Activated CD4-positive, alpha-beta T cell treated with anti-CD3 and anti-CD28 coated beads, Interleukin-2, amount 10 ng/mL, durations not matched to agents 24 days and 14 days (primary cell): ENCODE measurements at regions not wholly inside any gene's neighbourhood (a gene's known extent, or its start where the extent isn't known, plus 50 kb on each side); places are given as distances from the start of the nearest gene placed in this dataset.
"Not testable (repeated sequence)": the region's sequence is repeated elsewhere in the genome, so short reads cannot be mapped to it uniquely, and the experiment has no call there.

Source experiments
- DNase-seq: peaks from one replicate; pipeline ENCODE4 v3.0.0; 2022
- H3K27ac Mint-ChIP-seq: one replicate; pipeline ENCODE4 v1.8.0; 2022; ENCODE audit warnings: mild to moderate bottlenecking, mixed read lengths
- H3K27me3 Mint-ChIP-seq: one replicate; pipeline ENCODE4 v1.8.0; 2022; ENCODE audit warnings: mixed read lengths
- H3K36me3 Mint-ChIP-seq: one replicate; pipeline ENCODE4 v1.8.0; 2022; ENCODE audit warnings: low read depth, mild to moderate bottlenecking, mixed read lengths
- H3K4me1 Mint-ChIP-seq: one replicate; pipeline ENCODE4 v1.8.0; 2021; ENCODE audit warnings: mixed read lengths
- H3K4me3 Mint-ChIP-seq: one replicate; pipeline ENCODE4 v1.8.0; 2022; ENCODE audit warnings: mild to moderate bottlenecking, moderate library complexity, mixed read lengths
- H3K9me3 Mint-ChIP-seq: one replicate; pipeline ENCODE4 v1.8.0; 2021; ENCODE audit warnings: mixed read lengths
- intact Hi-C: fragments of 100-400 bp; cut with micrococcal nuclease; formaldehyde crosslinking; loops from one replicate; pipeline ENCODE4 v1.15.1; 2023

DNA sequence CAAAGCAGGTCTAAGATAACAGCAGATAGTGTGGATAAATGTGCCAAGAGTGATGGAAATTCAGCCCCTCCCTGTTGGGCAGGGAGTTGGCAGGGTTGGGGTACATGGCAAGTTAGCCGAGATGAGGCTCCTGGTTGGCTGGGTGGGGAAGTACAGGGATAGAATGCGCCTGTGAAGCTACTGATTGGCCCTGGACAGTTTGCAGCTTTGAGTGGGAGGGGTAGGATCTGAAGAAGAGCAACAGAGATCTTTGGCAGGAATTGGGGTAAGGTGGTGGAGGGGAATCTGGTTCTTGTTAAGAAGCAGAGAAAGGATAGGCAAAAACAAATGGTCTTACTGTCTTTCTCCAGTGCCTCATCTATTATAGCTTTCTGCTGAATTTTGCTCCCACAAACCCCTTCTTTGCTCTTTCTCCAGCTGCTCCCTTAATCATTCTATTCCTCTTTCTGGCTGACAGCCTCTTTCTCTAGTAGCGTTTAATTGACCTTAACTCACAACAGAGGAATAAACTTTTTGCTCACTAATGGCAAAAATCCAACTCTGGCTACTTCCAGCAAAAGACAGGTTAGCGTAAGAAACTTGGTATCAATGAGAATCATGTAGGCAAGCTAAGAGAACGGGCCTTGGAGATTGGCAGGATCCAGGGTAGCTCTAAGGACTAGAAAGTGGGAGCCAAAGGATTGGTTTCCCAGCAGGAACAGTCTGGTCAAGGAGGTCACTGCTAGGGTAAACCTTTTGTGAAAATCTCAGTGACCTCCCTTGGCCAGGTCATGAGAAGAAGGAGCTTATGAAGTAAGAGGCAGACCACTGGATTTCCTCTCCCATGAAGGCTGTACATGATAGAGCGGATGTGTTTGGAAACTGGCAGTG lies 86.3 kb upstream of the CARMIL1 start:
- Mint-ChIP-seq H3K9me3 (peaks cover 8% of the 10 kb centered on the region), H3K27ac (no peak overlapping the region), H3K36me3 (no peaks in the 10 kb centered on the region), H3K27me3 (peaks cover 19% of the 10 kb centered on the region), H3K4me3 (no peak overlapping the region), H3K4me1 (no peaks in the 10 kb centered on the region)
- DNase-seq = no peak
- intact Hi-C loops = no loop called here

DNA sequence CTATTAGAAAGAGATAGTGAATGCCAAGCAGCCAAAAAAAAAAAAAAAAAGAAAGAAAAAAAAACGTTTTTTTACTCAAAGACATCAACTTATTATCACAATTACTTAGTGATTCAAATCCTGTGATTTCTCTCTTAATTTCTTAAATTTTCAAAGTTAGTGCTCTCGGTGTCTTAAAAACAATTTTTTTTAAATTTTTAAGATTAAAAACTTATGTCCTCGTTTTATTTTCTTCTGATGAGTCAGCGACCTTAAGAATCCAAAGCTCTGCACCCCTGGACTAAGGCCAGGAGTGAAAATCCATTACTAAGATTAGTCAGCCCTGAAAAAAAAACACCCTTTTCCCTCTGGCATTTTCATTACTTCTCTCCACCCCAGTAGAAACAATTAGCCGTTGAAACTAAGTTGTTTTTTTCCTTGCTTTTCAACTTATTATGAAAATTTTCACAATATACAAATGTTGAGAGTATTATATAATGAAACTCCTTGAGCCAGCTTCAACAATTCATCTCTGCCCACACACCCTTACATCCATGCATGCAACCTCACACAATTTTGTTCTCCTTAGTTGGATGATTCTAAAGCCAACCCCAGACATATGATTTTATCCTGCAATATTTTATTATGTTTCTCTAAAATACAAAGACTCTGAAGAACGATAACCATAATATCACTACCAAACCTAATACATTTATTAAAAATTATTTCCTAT lies 85.6 kb upstream of the CARMIL1 start:
- DNase-seq = no peak
- no peaks in the 10 kb centered on the region for H3K4me1 Mint-ChIP-seq
- intact Hi-C loops = no loop called here
- H3K27ac Mint-ChIP-seq = no peak overlapping the region
- H3K27me3 Mint-ChIP-seq = peaks cover 16% of the 10 kb centered on the region
- H3K36me3 Mint-ChIP-seq = no peaks in the 10 kb centered on the region
- H3K9me3 Mint-ChIP-seq = peaks cover 9% of the 10 kb centered on the region
- no peak overlapping the region for H3K4me3 Mint-ChIP-seq

- no peaks in the 10 kb centered on the region for H3K36me3 Mint-ChIP-seq
- peaks cover 13% of the 10 kb centered on the region for H3K27me3 Mint-ChIP-seq
- intact Hi-C loops = no loop called here
- DNase-seq = no peak
- peaks cover 9% of the 10 kb centered on the region for H3K9me3 Mint-ChIP-seq
- no peaks in the 10 kb centered on the region for H3K4me1 Mint-ChIP-seq
- H3K27ac Mint-ChIP-seq = no peak overlapping the region
- H3K4me3 Mint-ChIP-seq = no peak overlapping the region
These were observed 84.9 kb upstream of the CARMIL1 start for GRCh38 chr6:25194172-25194678.

DNA sequence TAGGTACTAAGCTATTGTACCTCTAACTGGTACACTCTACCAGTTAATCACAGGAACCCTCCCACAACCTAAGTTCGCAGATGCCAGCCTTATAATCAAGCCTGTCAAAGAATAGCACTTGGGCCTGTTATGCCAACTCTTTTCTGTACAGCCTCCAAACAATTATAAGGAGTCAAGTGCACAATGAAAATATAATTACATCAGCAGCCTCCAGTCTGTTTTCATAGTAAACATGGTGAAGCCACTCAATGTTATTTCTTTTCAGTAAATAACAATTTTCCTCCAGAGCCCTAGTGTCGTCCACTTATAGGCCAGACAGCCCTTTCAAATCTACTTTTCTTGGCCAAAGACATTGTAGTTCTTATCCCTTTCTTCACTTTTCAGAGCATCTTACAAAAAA lies 82.7 kb upstream of the CARMIL1 start:
- Mint-ChIP-seq H3K36me3 (no peaks in the 10 kb centered on the region), H3K4me3 (no peak overlapping the region), H3K27me3 (peaks cover 12% of the 10 kb centered on the region), H3K4me1 (no peaks in the 10 kb centered on the region), H3K9me3 (peaks cover 9% of the 10 kb centered on the region), H3K27ac (no peak overlapping the region)
- DNase-seq = no peak
- intact Hi-C loops = no loop called here

- H3K27ac Mint-ChIP-seq = no peak overlapping the region
- H3K36me3 Mint-ChIP-seq = no peaks in the 10 kb centered on the region
- no peaks in the 10 kb centered on the region for H3K4me1 Mint-ChIP-seq
- H3K9me3 Mint-ChIP-seq = peaks cover 9% of the 10 kb centered on the region
- no peak overlapping the region for H3K4me3 Mint-ChIP-seq
- H3K27me3 Mint-ChIP-seq = peaks cover 11% of the 10 kb centered on the region
- no peak for DNase-seq
- intact Hi-C loops = no loop called here
These were observed 82.1 kb upstream of the CARMIL1 start for GRCh38 chr6:25197111-25197510.

DNA sequence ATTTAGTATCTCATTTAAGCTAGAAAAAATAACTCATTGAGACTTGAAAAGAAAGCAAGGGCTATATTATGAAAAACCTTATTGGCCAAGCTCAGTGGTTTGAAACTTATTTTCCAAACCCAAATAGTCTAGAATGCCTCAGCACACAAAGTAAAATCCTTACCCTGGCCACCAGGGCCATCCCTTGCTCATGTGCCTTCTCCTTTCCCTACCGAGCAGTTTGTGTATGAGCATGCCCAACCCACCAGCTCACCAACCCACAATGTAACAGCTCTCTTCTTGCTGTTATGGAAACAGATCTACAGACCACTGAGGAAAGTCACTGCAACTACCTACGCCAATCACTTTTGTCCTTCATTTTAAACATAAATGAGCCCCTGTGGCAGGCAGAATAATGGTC lies 79.6 kb upstream of the CARMIL1 start:
- H3K36me3 Mint-ChIP-seq = no peaks in the 10 kb centered on the region
- no peaks in the 10 kb centered on the region for H3K4me1 Mint-ChIP-seq
- no peak overlapping the region for H3K27ac Mint-ChIP-seq
- intact Hi-C loops = no loop called here
- peaks cover 9% of the 10 kb centered on the region for H3K27me3 Mint-ChIP-seq
- no peak overlapping the region for H3K4me3 Mint-ChIP-seq
- no peak for DNase-seq
- H3K9me3 Mint-ChIP-seq = peaks cover 9% of the 10 kb centered on the region

DNA sequence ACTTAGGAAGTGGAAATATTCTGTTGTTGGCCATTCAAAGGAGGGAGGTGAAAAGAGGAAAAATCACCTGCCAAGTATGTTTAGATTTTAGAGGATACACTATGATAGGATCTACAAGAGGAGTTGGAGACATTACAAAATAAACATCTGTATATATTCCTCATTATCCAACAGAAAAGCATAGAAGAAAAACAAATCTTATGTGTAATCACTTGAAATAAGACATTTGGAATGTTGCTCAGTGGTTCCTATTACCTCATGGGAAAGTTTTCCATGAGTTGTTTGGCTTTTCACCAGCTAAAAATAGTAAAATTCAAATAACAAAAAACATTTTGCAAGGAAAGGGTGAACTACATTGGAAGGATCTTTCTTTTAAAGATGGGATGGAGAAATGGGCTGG lies 76.7 kb upstream of the CARMIL1 start:
- Mint-ChIP-seq H3K4me3 (no peak overlapping the region), H3K9me3 (peaks cover 13% of the 10 kb centered on the region), H3K4me1 (no peaks in the 10 kb centered on the region), H3K27ac (no peak overlapping the region), H3K27me3 (peaks cover 15% of the 10 kb centered on the region), H3K36me3 (no peaks in the 10 kb centered on the region)
- no peak for DNase-seq
- intact Hi-C loops = no loop called here

DNA sequence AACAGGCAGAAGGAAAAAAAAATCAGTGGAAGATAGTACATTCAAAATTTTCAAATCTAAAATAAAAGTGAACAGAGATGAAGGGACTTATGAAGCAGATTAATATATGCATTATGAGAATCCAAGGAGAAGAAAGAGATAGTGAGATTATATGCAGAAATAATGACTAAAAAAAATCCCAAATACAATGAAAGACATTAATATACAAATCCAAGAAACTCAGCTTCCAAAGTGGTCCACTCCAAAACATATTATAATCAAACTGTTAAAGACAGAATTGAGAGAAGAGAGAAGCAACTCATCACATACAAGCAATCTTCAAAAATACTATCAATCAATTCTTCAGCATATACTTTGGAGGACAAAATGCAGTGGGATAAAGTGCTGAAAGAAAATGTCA lies 73.5 kb upstream of the CARMIL1 start:
- H3K36me3 Mint-ChIP-seq = no peaks in the 10 kb centered on the region
- peaks cover 30% of the 10 kb centered on the region for H3K27me3 Mint-ChIP-seq
- H3K9me3 Mint-ChIP-seq = peaks cover 30% of the 10 kb centered on the region
- no peaks in the 10 kb centered on the region for H3K4me1 Mint-ChIP-seq
- no peak overlapping the region for H3K27ac Mint-ChIP-seq
- intact Hi-C loops = no loop called here
- H3K4me3 Mint-ChIP-seq = no peak overlapping the region
- no peak for DNase-seq

GRCh38 chr6:25207453-25208155 lies 71.6 kb upstream of the CARMIL1 start:
- DNase-seq, H3K36me3 Mint-ChIP-seq, H3K4me3 Mint-ChIP-seq, H3K27ac Mint-ChIP-seq, H3K4me1 Mint-ChIP-seq, intact Hi-C loops: not testable (repeated sequence)
- Mint-ChIP-seq H3K9me3 (peaks cover 41% of the 10 kb centered on the region), H3K27me3 (peaks cover 37% of the 10 kb centered on the region)

DNA sequence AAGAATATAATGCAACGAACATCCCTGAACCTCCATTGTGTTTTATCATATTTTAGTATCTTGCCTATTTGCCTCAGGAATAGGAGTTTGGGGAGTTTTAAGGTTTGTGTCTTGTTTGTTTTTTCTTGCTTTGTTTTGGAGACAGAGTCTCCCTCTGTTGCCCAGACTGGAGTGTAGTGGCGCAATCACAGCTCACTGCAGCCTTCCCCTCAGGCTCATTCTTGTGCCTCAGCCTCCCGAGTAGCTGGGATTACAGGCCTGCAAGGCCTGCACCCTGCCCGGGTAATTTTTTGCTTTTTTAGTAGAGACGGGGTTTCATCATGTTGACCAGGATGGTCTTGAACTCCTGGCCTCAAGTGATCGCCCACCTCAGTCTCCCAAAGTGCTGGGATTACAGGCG lies 63.3 kb upstream of the CARMIL1 start:
- no peak overlapping the region for H3K27ac Mint-ChIP-seq

DNA sequence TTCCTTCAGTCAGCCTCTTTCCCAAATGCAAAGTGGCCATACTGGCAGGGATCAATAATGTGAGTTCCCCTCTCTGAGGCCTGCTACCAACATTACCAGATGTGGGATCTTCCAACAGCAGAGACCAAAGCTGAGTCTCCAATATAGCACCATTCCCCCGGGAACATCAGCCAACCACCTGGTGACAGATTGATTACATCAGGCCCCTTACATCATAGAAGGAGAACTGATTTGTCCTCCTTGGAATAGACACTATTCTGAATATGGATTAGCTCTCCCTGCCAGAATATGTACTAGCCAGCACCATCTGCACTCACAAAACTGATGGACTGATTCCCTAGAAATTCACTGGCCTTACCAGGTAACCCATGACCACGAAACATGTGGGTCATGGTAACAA lies 61.9 kb upstream of the CARMIL1 start:
- intact Hi-C loops = no loop called here
- H3K27ac Mint-ChIP-seq = no peak overlapping the region
- no peaks in the 10 kb centered on the region for H3K36me3 Mint-ChIP-seq
- H3K9me3 Mint-ChIP-seq = peaks cover 3% of the 10 kb centered on the region
- H3K4me3 Mint-ChIP-seq = no peak overlapping the region
- no peaks in the 10 kb centered on the region for H3K4me1 Mint-ChIP-seq
- DNase-seq = no peak
- peaks cover 2% of the 10 kb centered on the region for H3K27me3 Mint-ChIP-seq

More for the DNA sequence above, 63.3 kb upstream of the CARMIL1 start:
- DNase-seq = no peak
- Mint-ChIP-seq H3K9me3 (peaks cover 14% of the 10 kb centered on the region), H3K4me3 (no peak overlapping the region), H3K36me3 (no peaks in the 10 kb centered on the region), H3K4me1 (no peaks in the 10 kb centered on the region), H3K27me3 (peaks cover 8% of the 10 kb centered on the region)
- intact Hi-C loops = no loop called here

GRCh38 chr6:25217829-25218228 lies 61.3 kb upstream of the CARMIL1 start:
- peaks cover 2% of the 10 kb centered on the region for H3K27me3 Mint-ChIP-seq
- no peaks in the 10 kb centered on the region for H3K36me3 Mint-ChIP-seq
- H3K4me3 Mint-ChIP-seq = no peak overlapping the region
- no peak for DNase-seq
- no peaks in the 10 kb centered on the region for H3K4me1 Mint-ChIP-seq
- H3K9me3 Mint-ChIP-seq = peaks cover 1% of the 10 kb centered on the region
- intact Hi-C loops = no loop called here
- H3K27ac Mint-ChIP-seq = no peak overlapping the region

DNA sequence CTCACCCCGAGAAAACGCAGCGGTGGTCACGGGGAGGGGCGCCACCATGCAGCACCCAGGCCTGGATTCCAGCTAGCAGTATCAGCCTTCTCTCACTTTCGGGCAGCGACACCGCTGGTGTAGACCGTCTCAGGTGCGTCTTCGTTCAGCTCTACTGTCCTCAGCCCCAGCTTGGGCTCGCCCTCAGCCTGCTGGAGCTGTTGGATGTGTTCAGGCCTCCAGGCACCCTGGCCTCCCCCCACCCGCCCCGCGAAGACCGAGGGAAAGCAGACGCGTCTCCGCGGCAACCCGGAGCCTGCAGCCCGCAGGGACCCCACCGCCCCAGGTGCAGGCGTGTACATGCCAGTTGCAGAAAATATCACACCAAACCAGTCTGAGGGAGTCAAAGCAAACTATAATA lies 60.8 kb upstream of the CARMIL1 start:
- no peaks in the 10 kb centered on the region for H3K27me3 Mint-ChIP-seq
- H3K27ac Mint-ChIP-seq = no peak overlapping the region
- H3K9me3 Mint-ChIP-seq = no peaks in the 10 kb centered on the region
- peaks cover 2% of the 10 kb centered on the region for H3K4me1 Mint-ChIP-seq
- H3K36me3 Mint-ChIP-seq = no peaks in the 10 kb centered on the region
- no peak overlapping the region for H3K4me3 Mint-ChIP-seq
- intact Hi-C loops = no loop called here
- no peak for DNase-seq
